IPS-18a (cell line): ENCODE measurements at regions not wholly inside any gene's neighbourhood (a gene's known extent, or its start where the extent isn't known, plus 50 kb on each side); places are given as distances from the start of the nearest gene placed in this dataset.

Experiments
- H3K27ac ChIP-seq: one replicate; pipeline ENCODE4 v1.5.1; 2013; ENCODE audit warnings: low read length
- H3K27me3 ChIP-seq: one replicate; pipeline ENCODE4 v1.6.1; 2013; ENCODE audit warnings: mild to moderate bottlenecking, low read length; ENCODE audit not compliant: control insufficient read depth, insufficient read depth
- H3K36me3 ChIP-seq: one replicate; pipeline ENCODE4 v1.6.1; 2013; ENCODE audit warnings: low read depth, low read length; ENCODE audit not compliant: control insufficient read depth
- H3K4me1 ChIP-seq: one replicate; pipeline ENCODE4 v1.6.1; 2013; ENCODE audit warnings: low read depth, low read length; ENCODE audit not compliant: control insufficient read depth
- H3K4me3 ChIP-seq: one replicate; pipeline ENCODE4 v1.5.1; 2013; ENCODE audit warnings: low read length
- H3K9ac ChIP-seq: one replicate; pipeline ENCODE4 v1.6.1; 2013; ENCODE audit warnings: mild to moderate bottlenecking, low read length, moderate library complexity
- H3K9me3 ChIP-seq: one replicate; pipeline ENCODE4 v1.6.1; 2013; ENCODE audit warnings: low read depth, low read length; ENCODE audit not compliant: control insufficient read depth

GRCh38 chr13:95433537-95433936 is 119.0 kb upstream of the CLDN10 start:
- Histone ChIP-seq H3K4me1 (no peaks in the 10 kb centered on the region), H3K9ac (no peak overlapping the region), H3K9me3 (no peaks in the 10 kb centered on the region), H3K36me3 (no peaks in the 10 kb centered on the region), H3K27ac (no peak overlapping the region), H3K4me3 (no peak overlapping the region), H3K27me3 (no peaks in the 10 kb centered on the region)

DNA sequence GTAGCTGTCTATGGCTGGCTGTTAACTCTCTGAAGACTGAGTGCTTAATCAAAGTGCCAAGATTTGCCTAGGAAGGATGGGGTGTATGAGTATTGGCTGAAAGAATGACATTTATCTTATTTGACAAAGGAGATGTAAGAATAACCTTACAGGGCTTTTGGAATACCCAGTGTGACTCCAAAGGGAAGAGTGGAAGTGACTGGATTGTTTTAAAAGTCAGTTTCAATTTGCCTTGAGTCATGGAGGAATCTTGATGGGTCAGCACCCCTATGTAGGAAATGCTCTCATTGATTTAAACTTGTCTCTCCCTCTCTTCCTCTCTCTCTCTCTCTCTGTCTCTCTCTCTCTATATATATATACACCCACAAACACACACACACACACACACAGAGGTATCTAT is 118.4 kb upstream of the CLDN10 start:
- Histone ChIP-seq H3K9ac (no peak overlapping the region), H3K4me1 (no peaks in the 10 kb centered on the region), H3K4me3 (no peak overlapping the region), H3K27ac (no peak overlapping the region), H3K27me3 (no peaks in the 10 kb centered on the region), H3K36me3 (no peaks in the 10 kb centered on the region), H3K9me3 (no peaks in the 10 kb centered on the region)

GRCh38 chr13:95437561-95437960 is 115.0 kb upstream of the CLDN10 start:
- H3K9me3 ChIP-seq: no peaks in the 10 kb centered on the region
- H3K27ac ChIP-seq: no peak overlapping the region
- H3K9ac ChIP-seq: no peak overlapping the region
- H3K4me3 ChIP-seq: no peak overlapping the region
- no peaks in the 10 kb centered on the region for H3K36me3 ChIP-seq
- no peaks in the 10 kb centered on the region for H3K4me1 ChIP-seq
- H3K27me3 ChIP-seq: no peaks in the 10 kb centered on the region

GRCh38 chr13:95438297-95438696 is 114.2 kb upstream of the CLDN10 start:
- no peak overlapping the region for H3K27ac ChIP-seq
- no peaks in the 10 kb centered on the region for H3K4me1 ChIP-seq
- no peak overlapping the region for H3K4me3 ChIP-seq
- no peak overlapping the region for H3K9ac ChIP-seq
- H3K27me3 ChIP-seq: no peaks in the 10 kb centered on the region
- no peaks in the 10 kb centered on the region for H3K36me3 ChIP-seq
- H3K9me3 ChIP-seq: no peaks in the 10 kb centered on the region

DNA sequence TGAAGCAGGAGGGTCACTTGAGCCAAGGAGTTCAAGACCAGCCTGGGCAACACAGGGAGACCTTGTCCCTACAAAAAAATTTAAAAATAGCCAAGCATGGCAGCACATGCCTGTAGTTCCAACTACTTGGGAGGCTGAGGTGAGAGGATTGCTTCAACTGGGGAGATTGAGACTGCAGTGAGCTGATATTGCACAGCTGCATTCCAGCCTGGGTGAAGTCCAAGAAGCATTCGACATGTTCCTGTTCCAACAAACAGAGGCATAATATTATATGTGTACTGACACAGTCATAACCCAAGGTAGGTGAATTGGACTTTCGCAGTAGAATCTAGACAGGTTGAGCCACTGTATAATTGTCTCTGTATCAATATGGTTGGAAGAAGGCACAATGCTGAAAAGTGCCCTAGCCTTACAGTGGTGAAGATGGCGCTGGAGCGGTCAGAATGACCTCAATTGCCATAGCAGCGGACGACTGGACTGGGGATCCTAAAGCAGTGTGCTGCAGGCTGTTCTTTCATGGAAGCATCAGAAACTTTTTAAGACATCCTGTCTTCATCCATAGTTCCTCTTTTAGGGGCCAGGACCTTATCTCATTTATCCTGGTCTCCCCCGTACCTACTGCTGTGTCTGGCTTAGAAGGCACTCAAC is 112.0 kb upstream of the CLDN10 start:
- no peak overlapping the region for H3K27ac ChIP-seq
- no peaks in the 10 kb centered on the region for H3K4me1 ChIP-seq
- no peaks in the 10 kb centered on the region for H3K36me3 ChIP-seq
- H3K9ac ChIP-seq: no peak overlapping the region
- no peaks in the 10 kb centered on the region for H3K27me3 ChIP-seq
- no peaks in the 10 kb centered on the region for H3K9me3 ChIP-seq
- H3K4me3 ChIP-seq: no peak overlapping the region

GRCh38 chr13:95441326-95441725 is 111.2 kb upstream of the CLDN10 start:
- no peak overlapping the region for H3K27ac ChIP-seq
- no peaks in the 10 kb centered on the region for H3K9me3 ChIP-seq
- no peaks in the 10 kb centered on the region for H3K36me3 ChIP-seq
- H3K4me3 ChIP-seq: no peak overlapping the region
- no peaks in the 10 kb centered on the region for H3K27me3 ChIP-seq
- H3K9ac ChIP-seq: no peak overlapping the region
- H3K4me1 ChIP-seq: no peaks in the 10 kb centered on the region

DNA sequence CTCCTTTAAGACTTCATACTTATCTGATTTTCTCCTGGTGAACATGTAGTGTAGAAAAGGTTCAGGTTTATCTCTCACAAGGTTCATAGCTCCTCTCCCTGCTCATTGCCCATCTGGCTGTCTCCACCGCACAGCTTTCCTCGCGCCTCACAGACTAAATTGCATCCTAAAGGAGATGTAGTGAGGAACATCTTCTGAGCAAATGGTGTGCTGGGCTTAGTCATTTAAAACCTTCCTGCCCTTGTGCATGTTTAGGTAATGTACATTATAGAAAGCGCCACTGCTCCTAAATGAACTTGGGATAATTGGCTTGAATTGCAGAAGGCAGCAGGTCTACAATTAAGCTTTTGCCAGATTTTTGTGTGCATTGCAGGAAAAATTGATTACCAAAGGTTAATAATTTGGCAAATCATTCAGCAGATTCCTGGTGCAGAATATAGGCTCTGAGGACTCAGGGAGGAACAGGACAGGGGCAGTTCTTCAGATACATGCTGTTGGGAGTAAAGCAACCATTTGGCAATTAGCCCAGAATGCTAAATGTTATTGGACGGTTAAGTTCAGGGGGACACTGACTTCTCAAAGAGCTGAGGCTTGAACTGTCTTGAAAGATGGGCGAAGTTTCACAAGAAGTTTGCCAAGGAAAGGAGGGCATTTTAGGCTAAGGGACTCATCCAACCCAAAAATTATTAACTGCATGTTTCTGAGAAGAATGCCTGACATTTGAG is 108.4 kb upstream of the CLDN10 start:
- H3K36me3 ChIP-seq: no peaks in the 10 kb centered on the region
- no peaks in the 10 kb centered on the region for H3K27me3 ChIP-seq
- H3K27ac ChIP-seq: no peak overlapping the region
- H3K4me1 ChIP-seq: no peaks in the 10 kb centered on the region
- H3K9ac ChIP-seq: no peak overlapping the region
- H3K9me3 ChIP-seq: no peaks in the 10 kb centered on the region
- no peak overlapping the region for H3K4me3 ChIP-seq

- H3K36me3 ChIP-seq: no peaks in the 10 kb centered on the region
- no peak overlapping the region for H3K9ac ChIP-seq
- H3K27ac ChIP-seq: no peak overlapping the region
- no peaks in the 10 kb centered on the region for H3K4me1 ChIP-seq
- H3K4me3 ChIP-seq: no peak overlapping the region
- no peaks in the 10 kb centered on the region for H3K27me3 ChIP-seq
- H3K9me3 ChIP-seq: no peaks in the 10 kb centered on the region
Observed at GRCh38 chr13:95445131-95445530, 107.4 kb upstream of the CLDN10 start.

DNA sequence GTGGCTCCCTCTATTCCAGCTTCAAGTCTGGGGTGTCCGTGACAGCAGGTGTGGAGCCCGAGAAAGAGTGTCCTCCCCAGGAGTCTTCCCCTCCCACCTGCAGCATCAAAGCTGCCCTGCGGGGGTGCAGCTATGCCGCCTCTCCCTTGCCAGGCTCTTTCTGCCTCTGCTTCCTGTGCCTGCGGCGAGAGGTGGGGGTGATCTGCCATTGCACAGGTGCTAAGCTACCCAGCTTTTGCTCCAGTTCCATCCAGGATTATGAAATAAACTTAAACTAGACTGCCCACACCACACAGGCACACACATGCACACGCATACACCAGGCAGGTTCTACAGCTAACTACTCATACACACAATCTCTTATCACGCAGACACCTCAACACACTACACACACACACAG is 104.7 kb upstream of the CLDN10 start:
- Histone ChIP-seq H3K4me1 (no peaks in the 10 kb centered on the region), H3K27me3 (no peaks in the 10 kb centered on the region), H3K36me3 (no peaks in the 10 kb centered on the region), H3K27ac (no peak overlapping the region), H3K4me3 (no peak overlapping the region), H3K9ac (no peak overlapping the region), H3K9me3 (no peaks in the 10 kb centered on the region)

- Histone ChIP-seq H3K9me3 (no peaks in the 10 kb centered on the region), H3K9ac (no peak overlapping the region)
Observed at GRCh38 chr13:95451656-95452055, 100.9 kb upstream of the CLDN10 start.

DNA sequence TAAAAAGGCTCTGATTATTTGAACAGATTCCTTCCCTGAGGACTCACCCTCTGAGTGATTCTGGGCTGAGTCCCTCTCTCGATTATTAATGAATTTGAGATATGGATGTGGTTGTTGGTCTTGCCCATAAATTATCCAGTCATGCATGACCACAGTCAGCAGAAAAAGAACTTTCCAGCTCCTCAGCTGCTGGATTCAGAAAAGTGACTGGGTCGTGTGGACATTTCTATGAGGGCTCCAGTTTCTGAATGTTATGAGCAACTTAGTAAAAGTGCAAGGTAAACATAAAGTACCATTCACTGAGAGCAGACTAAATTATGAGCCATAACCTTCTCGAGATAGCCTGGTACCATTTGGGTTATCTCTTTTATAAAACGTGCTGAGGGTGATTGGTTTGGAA is 100.1 kb upstream of the CLDN10 start:
- Histone ChIP-seq H3K4me1 (no peaks in the 10 kb centered on the region), H3K27ac (no peak overlapping the region), H3K4me3 (no peak overlapping the region), H3K36me3 (no peaks in the 10 kb centered on the region), H3K9ac (no peak overlapping the region), H3K27me3 (no peaks in the 10 kb centered on the region), H3K9me3 (no peaks in the 10 kb centered on the region)

More at GRCh38 chr13:95451656-95452055, 100.9 kb upstream of the CLDN10 start:
- Histone ChIP-seq H3K36me3 (no peaks in the 10 kb centered on the region), H3K27ac (no peak overlapping the region), H3K27me3 (no peaks in the 10 kb centered on the region), H3K4me1 (no peaks in the 10 kb centered on the region), H3K4me3 (no peak overlapping the region)

GRCh38 chr13:95455782-95456181 is 96.7 kb upstream of the CLDN10 start:
- H3K27me3 ChIP-seq: no peaks in the 10 kb centered on the region
- H3K9me3 ChIP-seq: peaks cover 5% of the 10 kb centered on the region
- no peak overlapping the region for H3K27ac ChIP-seq
- H3K4me3 ChIP-seq: no peak overlapping the region
- no peaks in the 10 kb centered on the region for H3K4me1 ChIP-seq
- no peaks in the 10 kb centered on the region for H3K36me3 ChIP-seq
- H3K9ac ChIP-seq: no peak overlapping the region
